H54 (cell line): ENCODE measurements at regions not wholly inside any gene's neighbourhood (a gene's known extent, or its start where the extent isn't known, plus 50 kb on each side); places are given as distances from the start of the nearest gene placed in this dataset.

Source experiments
- DNase-seq: peaks from one replicate; pipeline ENCODE4 v3.0.0; 2011; ENCODE audit warnings: low spot score, mixed read lengths; ENCODE audit not compliant: insufficient read length
- FAIRE-seq: peaks from 3 replicates; lab custom pipeline; 2011; peaks lifted over from hg19 to GRCh38; lab: Jason Lieb, UNC
- POLR2A ChIP-seq: IDR thresholded peaks from 2 replicates; pipeline ENCODE4 v1.6.1; 2011; ENCODE audit warnings: low read depth, mild to moderate bottlenecking, low read length

- DNase-seq (no peak), FAIRE-seq (no peak)
- no peak for TF ChIP-seq POLR2A
Observed at GRCh38 chr4:175930471-175930870, 118.4 kb upstream of the GPM6A start.

DNA sequence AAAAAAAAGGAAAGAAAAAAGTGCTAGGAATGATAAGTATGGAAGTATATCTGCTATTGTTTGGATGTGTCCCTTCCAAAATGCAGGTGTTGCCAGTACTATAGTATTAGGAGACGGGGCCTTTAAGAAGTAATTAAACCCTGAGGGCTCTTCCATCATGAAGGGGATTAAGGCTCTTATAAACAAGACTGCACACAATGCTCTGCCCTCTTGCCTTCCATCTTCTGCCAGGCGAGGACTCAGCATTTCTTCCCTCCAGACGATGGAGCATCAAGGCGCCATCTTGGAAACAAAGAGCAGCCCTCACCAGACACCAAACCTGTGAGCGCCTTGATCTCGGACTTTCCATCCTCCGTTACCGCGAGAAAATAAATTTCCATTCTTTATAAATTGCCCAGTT, 120.1 kb upstream of the GPM6A start:
- no peak for TF ChIP-seq POLR2A
- no peak for FAIRE-seq
- DNase-seq, result no peak

DNA sequence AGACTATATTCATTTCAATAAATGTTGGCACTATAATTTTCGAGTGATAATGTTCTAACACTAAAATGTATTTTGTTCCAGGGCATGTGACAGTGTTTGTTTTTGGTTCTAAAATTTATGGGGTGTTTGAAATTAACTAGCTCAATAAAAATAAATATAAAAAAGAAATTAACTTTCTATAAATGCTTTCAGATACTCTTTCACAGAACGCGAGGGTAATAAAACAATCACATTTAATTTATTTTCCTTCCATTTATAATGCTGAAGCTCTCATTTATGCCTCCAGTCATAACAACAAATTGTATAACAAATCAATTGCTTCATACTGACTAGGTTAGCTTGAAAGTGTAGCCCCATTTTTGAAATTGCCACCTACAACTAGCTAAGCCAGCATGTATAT, 122.4 kb upstream of the GPM6A start:
- no peak for DNase-seq
- no peak for TF ChIP-seq POLR2A
- no peak for FAIRE-seq

GRCh38 chr4:175935016-175935661, 123.1 kb upstream of the GPM6A start:
- no peak for DNase-seq
- no peak for FAIRE-seq
- no peak for TF ChIP-seq POLR2A

- no peak for TF ChIP-seq POLR2A
- DNase-seq, result no peak
- no peak for FAIRE-seq
Observed at GRCh38 chr4:175944126-175944910, 121.3 kb upstream of the WDR17 start.

- no peak for TF ChIP-seq POLR2A
- DNase-seq (no peak), FAIRE-seq (no peak)
Observed at GRCh38 chr4:175946472-175947116, 119.0 kb upstream of the WDR17 start.

GRCh38 chr4:175947117-175947722, 118.4 kb upstream of the WDR17 start:
- FAIRE-seq (no peak), DNase-seq (no peak)
- TF ChIP-seq POLR2A, result no peak

DNA sequence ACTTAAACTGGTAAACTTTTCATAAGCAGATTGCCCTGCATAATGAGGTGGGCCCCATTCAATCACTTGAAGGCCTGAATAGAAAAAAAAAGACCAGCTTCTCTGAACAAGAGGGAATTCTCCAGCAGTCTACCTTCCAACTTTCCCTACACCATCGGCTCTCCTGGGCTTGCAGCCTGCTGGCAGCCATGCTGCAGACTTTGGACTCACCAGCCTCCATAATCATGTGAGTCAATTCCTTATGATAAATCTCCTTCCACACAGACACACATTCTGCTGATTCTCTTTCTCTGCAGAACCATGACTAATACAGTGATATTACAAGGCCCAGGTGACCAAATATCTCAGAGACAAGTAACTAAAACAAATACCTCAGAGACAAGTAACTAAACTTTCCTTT, 113.8 kb upstream of the WDR17 start:
- no peak for FAIRE-seq
- no peak for TF ChIP-seq POLR2A
- no peak for DNase-seq

GRCh38 chr4:175953116-175953515, 112.5 kb upstream of the WDR17 start:
- DNase-seq (no peak), FAIRE-seq (no peak)
- no peak for TF ChIP-seq POLR2A

DNA sequence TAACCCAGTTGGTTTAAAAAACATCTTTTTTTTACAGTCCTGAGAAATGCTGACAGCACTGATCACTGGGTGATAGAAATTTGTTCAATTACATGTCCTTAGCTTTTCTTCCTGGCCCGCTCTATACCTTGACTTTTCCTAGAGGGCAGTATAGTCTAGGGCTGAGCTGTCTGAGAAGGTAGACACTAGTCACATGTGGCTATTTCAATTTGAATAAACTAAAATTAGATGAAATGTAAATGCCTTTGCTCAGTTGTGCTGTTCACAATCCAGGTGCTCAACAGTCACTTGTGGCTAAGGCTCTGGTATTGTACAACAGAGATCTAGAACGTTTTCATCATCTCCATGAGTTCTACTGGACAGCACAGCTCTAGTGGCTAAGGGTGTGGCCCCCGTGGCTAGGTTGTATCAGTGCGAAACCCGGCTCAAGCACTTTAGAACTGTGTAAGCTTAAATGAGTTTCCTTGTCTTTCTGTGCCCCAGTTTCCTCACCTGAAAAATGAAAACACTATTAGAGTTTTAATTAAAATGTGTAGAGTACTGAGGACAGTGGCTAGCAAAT, 111.6 kb upstream of the WDR17 start:
- TF ChIP-seq POLR2A, result no peak
- DNase-seq, result no peak
- no peak for FAIRE-seq

GRCh38 chr4:175954685-175955084, 111.0 kb upstream of the WDR17 start:
- FAIRE-seq, result no peak
- DNase-seq, result no peak
- TF ChIP-seq POLR2A, result no peak

- FAIRE-seq (no peak), DNase-seq (no peak)
- TF ChIP-seq POLR2A, result no peak
Observed at GRCh38 chr4:175961604-175962003, 104.0 kb upstream of the WDR17 start.

DNA sequence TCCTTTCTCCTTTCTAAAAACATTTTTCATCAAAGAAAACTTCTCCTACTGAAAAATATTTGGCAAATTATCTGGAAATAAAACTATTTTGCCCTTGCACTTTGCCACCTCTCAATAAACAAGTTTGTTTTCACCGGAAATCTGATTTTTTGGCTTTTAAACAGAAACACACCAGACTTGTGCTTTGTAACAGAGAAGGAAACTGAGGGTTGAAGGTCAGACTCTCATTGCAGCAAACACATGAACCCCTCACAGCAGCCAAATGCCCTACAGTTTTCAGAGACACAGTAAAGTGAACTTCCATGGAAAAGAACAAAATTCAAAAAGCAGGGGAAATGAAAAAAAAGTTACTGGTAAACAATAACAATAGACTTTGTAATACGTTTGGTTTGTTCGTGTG, 95.6 kb upstream of the WDR17 start:
- FAIRE-seq (no peak), DNase-seq (no peak)
- TF ChIP-seq POLR2A, result no peak

GRCh38 chr4:175970724-175971123, 94.9 kb upstream of the WDR17 start:
- DNase-seq, result no peak
- TF ChIP-seq POLR2A, result no peak
- no peak for FAIRE-seq
